ENCODE measurements at regions not wholly inside any gene's neighbourhood (a gene's known extent, or its start where the extent isn't known, plus 50 kb on each side); places are given as distances from the start of the nearest gene placed in this dataset.

DNA sequence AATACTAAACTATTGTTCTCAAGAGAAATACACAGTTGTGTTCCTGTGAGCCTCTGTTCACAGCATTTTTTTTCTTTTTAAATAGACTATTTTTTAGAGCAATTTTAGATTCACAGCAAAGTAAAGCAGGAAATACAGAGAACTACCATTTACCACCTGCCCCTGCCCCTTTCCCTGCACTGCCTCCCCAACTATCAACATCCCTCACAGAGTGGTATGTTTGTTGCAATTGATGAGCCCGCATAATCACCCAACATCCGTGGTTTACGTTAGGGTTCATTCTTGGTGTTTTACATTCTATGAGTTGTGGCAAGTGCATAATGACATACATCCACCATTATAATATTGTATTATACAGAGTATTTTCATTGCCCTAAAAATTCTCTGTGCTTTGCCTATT, 71.6 kb upstream of the TNFAIP3 start:
- Histone ChIP-seq H3K36me3 (no peaks in the 10 kb centered on the region), H3K27ac (no peak overlapping the region), H3K9me3 (no peaks in the 10 kb centered on the region), H3K27me3 (replicated peaks; ENCODE audit: insufficient read depth) (no peaks in the 10 kb centered on the region), H3K4me3 (no peak overlapping the region), H3K4me1 (ENCODE audit: control insufficient read depth in 1 of 2, low read depth in 2 of 2) (peaks cover 0 to 6% of the 10 kb centered on the region in 2 donors)
- DNase-seq (ENCODE audit: low spot score) (no peak), ATAC-seq (ENCODE audit: insufficient number of reproducible peaks, low FRiP score, low read depth) (no peak)
- TF ChIP-seq, protein P1, sequence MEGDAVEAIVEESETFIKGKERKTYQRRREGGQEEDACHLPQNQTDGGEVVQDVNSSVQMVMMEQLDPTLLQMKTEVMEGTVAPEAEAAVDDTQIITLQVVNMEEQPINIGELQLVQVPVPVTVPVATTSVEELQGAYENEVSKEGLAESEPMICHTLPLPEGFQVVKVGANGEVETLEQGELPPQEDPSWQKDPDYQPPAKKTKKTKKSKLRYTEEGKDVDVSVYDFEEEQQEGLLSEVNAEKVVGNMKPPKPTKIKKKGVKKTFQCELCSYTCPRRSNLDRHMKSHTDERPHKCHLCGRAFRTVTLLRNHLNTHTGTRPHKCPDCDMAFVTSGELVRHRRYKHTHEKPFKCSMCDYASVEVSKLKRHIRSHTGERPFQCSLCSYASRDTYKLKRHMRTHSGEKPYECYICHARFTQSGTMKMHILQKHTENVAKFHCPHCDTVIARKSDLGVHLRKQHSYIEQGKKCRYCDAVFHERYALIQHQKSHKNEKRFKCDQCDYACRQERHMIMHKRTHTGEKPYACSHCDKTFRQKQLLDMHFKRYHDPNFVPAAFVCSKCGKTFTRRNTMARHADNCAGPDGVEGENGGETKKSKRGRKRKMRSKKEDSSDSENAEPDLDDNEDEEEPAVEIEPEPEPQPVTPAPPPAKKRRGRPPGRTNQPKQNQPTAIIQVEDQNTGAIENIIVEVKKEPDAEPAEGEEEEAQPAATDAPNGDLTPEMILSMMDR (IDR thresholded peaks at IDR 0.05) = no peak

DNA sequence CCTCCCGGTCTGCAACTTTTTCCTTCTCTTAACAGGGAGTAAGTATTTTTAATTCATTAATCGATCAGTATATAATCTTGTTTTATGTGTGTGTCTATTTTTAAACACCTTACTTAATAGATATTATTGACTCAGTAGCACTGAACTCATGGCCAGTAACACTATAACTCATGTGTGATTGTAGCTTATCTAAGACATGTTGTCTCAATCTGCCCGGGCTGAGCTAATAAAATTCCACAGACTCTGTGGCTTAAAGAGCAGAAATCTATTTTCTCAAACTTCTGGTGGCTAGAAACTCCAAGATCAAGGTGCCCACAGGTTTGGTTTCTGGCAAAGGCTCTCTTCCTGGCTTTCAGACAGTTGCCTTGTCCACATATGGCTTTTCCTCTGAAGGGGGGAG, 68.8 kb upstream of the TNFAIP3 start:
- ATAC-seq (ENCODE audit: insufficient number of reproducible peaks, low FRiP score, low read depth) (no peak), DNase-seq (ENCODE audit: low spot score) (no peak)
- Histone ChIP-seq H3K4me3 (no peak overlapping the region), H3K9me3 (no peaks in the 10 kb centered on the region), H3K36me3 (no peaks in the 10 kb centered on the region), H3K27ac (no peak overlapping the region), H3K27me3 (replicated peaks; ENCODE audit: insufficient read depth) (no peaks in the 10 kb centered on the region), H3K4me1 (ENCODE audit: control insufficient read depth in 1 of 2, low read depth in 2 of 2) (no peaks in the 10 kb centered on the region)
- TF ChIP-seq, protein P1 (IDR thresholded peaks at IDR 0.05) = no peak

DNA sequence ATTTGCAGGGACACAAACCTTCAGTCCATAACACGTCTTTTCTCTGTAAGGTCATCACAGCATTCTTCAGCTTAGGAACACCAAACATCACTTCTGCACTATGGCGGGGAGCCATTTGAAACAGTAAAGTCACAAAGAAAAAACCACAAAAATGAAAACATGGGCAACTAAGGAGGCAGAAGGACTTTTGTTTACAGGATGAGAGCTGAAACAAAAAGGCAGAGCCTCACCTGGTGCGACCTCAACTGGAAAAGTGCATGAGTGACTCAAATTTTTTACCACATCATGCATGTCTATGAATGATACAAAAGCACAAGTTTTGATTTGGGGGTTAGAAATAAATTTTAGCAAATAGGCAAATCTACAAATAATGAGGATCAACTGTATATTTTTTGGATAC, 68.2 kb upstream of the TNFAIP3 start:
- TF ChIP-seq, protein P1 (IDR thresholded peaks at IDR 0.05) = no peak
- no peak for ATAC-seq (ENCODE audit: insufficient number of reproducible peaks, low FRiP score, low read depth)

DNA sequence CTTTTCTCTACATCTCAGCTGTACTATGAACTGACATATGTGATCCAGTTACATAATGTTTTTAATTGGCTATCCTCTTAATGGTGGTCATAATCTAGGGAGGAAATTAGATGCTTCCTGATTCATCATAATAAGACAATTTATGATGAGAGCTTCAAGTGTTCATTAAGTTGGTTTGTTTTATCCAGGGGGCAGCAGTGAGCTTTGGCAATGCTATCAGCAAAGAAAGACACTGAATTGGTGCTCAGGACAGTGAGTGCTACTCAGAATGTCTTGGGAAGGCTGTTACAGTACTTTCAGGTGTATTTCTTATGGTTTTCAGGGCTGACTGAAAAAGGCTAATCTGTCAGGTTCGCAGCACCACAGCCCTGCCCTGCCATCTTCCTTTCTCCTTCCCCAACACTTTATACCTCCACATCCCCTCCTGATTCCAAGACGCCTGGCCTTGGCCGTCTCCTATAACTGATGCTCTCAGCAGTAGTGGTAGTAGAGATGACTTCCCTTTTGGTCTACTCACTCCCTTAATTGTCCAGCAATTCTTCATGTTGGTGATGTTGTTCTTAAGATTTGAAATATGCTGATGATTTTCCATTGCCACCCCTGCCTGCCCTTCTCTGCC, 67.0 kb upstream of the TNFAIP3 start:
- no peak for DNase-seq (ENCODE audit: low spot score)
- H3K4me1 ChIP-seq (ENCODE audit: control insufficient read depth in 1 of 2, low read depth in 2 of 2) = peaks cover 0 to 14% of the 10 kb centered on the region in 2 donors
- no peak overlapping the region for H3K4me3 ChIP-seq
- H3K9me3 ChIP-seq = no peaks in the 10 kb centered on the region
- ATAC-seq (ENCODE audit: insufficient number of reproducible peaks, low FRiP score, low read depth) = no peak
- H3K27me3 ChIP-seq (replicated peaks; ENCODE audit: insufficient read depth) = no peaks in the 10 kb centered on the region
- no peaks in the 10 kb centered on the region for H3K36me3 ChIP-seq
- TF ChIP-seq, protein P1 (IDR thresholded peaks at IDR 0.05) = peak; percentile 25
- H3K27ac ChIP-seq = no peak overlapping the region

More for the DNA sequence above, 68.2 kb upstream of the TNFAIP3 start:
- Histone ChIP-seq H3K27me3 (replicated peaks; ENCODE audit: insufficient read depth) (no peaks in the 10 kb centered on the region), H3K36me3 (no peaks in the 10 kb centered on the region), H3K4me3 (no peak overlapping the region), H3K4me1 (ENCODE audit: control insufficient read depth in 1 of 2, low read depth in 2 of 2) (peaks cover 0 to 2% of the 10 kb centered on the region in 2 donors), H3K9me3 (no peaks in the 10 kb centered on the region), H3K27ac (no peak overlapping the region)
- no peak for DNase-seq (ENCODE audit: low spot score)

DNA sequence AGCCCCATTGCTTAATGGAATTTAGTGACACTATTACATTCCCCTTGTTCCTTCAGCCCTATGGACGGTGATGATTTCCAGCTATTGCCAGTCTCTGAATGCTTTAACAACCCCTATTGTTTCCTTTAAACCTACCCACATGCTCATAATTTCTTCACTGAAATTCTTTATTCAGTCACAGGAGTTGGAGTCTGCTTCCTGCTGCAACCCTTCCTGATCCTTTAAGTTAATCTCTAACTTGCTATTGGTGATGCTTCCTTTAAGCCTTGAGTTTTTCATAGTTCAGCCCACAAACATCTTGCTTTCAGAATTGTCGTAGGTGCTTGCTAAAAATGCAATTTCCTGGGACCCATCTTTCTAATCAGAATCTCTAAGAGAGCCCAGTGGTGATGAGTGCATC, 66.3 kb upstream of the TNFAIP3 start:
- H3K4me3 ChIP-seq = no peak overlapping the region
- TF ChIP-seq, protein P1 (IDR thresholded peaks at IDR 0.05) = no peak
- no peaks in the 10 kb centered on the region for H3K9me3 ChIP-seq
- DNase-seq (ENCODE audit: low spot score) (no peak), ATAC-seq (ENCODE audit: insufficient number of reproducible peaks, low FRiP score, low read depth) (no peak)
- H3K4me1 ChIP-seq (ENCODE audit: control insufficient read depth in 1 of 2, low read depth in 2 of 2) = peaks cover 0 to 21% of the 10 kb centered on the region in 2 donors
- no peaks in the 10 kb centered on the region for H3K36me3 ChIP-seq
- H3K27me3 ChIP-seq (replicated peaks; ENCODE audit: insufficient read depth) = no peaks in the 10 kb centered on the region
- no peak overlapping the region for H3K27ac ChIP-seq

Measured in thoracic aorta (tissue), 2 donors.